ENCODE measurements at regions not wholly inside any gene's neighbourhood (a gene's known extent, or its start where the extent isn't known, plus 50 kb on each side); places are given as distances from the start of the nearest gene placed in this dataset.

DNA sequence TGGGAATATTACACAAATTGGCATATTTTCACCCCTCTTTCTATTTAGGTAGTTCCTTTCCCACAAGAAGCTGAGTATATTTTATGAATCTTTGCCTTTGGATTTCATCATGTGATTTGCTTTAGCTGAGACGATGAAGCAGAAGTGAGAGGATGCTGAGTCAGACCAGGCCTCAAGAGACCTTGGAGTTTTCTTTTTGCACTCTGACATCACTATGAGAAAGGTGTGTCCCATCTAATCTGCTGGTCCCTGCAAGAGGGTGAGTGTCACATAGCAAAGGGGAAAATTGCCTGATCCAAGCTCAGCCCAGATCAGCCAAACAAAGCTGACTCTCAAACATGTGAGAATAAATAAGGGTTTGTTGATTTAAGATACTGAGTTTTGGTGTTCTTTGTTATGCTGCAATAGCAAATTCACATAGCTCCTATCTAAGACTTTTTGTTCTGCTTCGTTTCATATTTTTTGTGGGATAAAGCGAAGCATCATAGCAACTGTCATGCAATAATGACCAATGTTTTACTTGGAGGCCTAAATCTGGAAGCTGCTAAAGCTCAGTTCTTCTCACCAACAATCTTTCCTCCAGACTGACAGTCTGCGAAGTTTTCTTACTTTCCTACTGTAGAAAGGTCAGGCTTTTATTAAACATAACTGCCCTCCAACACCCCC, 176.9 kb downstream of the PDHA2 start:
- H3K4me3 ChIP-seq (replicated peaks; ENCODE audit: insufficient read depth, low read length) = no peak overlapping the region
- TF ChIP-seq POLR2AphosphoS5 (IDR thresholded peaks at IDR 0.05; ENCODE audit: low read depth) = no peak
- no peak for TF ChIP-seq SPI1 (IDR thresholded peaks at IDR 0.05; ENCODE audit: borderline replicate concordance, low read depth)
- TF ChIP-seq, protein P1, sequence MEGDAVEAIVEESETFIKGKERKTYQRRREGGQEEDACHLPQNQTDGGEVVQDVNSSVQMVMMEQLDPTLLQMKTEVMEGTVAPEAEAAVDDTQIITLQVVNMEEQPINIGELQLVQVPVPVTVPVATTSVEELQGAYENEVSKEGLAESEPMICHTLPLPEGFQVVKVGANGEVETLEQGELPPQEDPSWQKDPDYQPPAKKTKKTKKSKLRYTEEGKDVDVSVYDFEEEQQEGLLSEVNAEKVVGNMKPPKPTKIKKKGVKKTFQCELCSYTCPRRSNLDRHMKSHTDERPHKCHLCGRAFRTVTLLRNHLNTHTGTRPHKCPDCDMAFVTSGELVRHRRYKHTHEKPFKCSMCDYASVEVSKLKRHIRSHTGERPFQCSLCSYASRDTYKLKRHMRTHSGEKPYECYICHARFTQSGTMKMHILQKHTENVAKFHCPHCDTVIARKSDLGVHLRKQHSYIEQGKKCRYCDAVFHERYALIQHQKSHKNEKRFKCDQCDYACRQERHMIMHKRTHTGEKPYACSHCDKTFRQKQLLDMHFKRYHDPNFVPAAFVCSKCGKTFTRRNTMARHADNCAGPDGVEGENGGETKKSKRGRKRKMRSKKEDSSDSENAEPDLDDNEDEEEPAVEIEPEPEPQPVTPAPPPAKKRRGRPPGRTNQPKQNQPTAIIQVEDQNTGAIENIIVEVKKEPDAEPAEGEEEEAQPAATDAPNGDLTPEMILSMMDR (IDR thresholded peaks at IDR 0.05; ENCODE audit: insufficient read depth, low read length) = no peak
- no peak for TF ChIP-seq GABPA (IDR thresholded peaks at IDR 0.05; ENCODE audit: low read depth)
- TF ChIP-seq, protein P2, sequence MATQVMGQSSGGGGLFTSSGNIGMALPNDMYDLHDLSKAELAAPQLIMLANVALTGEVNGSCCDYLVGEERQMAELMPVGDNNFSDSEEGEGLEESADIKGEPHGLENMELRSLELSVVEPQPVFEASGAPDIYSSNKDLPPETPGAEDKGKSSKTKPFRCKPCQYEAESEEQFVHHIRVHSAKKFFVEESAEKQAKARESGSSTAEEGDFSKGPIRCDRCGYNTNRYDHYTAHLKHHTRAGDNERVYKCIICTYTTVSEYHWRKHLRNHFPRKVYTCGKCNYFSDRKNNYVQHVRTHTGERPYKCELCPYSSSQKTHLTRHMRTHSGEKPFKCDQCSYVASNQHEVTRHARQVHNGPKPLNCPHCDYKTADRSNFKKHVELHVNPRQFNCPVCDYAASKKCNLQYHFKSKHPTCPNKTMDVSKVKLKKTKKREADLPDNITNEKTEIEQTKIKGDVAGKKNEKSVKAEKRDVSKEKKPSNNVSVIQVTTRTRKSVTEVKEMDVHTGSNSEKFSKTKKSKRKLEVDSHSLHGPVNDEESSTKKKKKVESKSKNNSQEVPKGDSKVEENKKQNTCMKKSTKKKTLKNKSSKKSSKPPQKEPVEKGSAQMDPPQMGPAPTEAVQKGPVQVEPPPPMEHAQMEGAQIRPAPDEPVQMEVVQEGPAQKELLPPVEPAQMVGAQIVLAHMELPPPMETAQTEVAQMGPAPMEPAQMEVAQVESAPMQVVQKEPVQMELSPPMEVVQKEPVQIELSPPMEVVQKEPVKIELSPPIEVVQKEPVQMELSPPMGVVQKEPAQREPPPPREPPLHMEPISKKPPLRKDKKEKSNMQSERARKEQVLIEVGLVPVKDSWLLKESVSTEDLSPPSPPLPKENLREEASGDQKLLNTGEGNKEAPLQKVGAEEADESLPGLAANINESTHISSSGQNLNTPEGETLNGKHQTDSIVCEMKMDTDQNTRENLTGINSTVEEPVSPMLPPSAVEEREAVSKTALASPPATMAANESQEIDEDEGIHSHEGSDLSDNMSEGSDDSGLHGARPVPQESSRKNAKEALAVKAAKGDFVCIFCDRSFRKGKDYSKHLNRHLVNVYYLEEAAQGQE (IDR thresholded peaks at IDR 0.05; ENCODE audit: insufficient replicate concordance, low read depth) = no peak
- no peak overlapping the region for H3K27ac ChIP-seq (replicated peaks)
- H3K27me3 ChIP-seq (ENCODE audit: insufficient read depth, poor library complexity, severe bottlenecking) = no peaks in the 10 kb centered on the region
- no peak for DNase-seq (ENCODE audit: low read depth in 1 of 2, low spot score in 1 of 2)

DNA sequence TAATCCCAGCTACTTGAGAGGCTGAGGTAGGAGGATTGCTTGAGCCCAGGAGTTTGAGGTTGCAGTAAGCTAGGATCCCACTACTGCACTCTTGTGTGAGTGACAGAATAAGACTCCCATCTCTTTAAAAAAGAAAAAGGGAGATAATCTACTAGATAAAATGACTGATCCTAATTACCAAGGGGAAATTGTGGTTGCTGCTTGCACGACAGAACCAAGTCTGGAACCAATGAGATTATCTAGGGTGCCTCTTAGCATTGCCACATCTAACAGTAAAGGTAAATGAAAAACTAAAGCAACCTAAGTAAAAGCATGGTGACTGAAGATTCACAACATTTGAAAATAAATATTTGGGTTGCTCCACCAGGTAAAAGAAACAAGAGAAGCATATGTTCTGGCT, 185.1 kb downstream of the PDHA2 start:
- DNase-seq (ENCODE audit: low read depth in 1 of 2, low spot score in 1 of 2) = no peak
- Histone ChIP-seq H3K4me3 (replicated peaks; ENCODE audit: insufficient read depth, low read length) (no peak overlapping the region), H3K27me3 (ENCODE audit: insufficient read depth, poor library complexity, severe bottlenecking) (no peaks in the 10 kb centered on the region), H3K27ac (replicated peaks) (no peak overlapping the region)
- TF ChIP-seq POLR2AphosphoS5 (IDR thresholded peaks at IDR 0.05; ENCODE audit: low read depth) (no peak), SPI1 (IDR thresholded peaks at IDR 0.05; ENCODE audit: borderline replicate concordance, low read depth) (no peak)
- TF ChIP-seq, protein P2 (IDR thresholded peaks at IDR 0.05; ENCODE audit: insufficient replicate concordance, low read depth) = no peak
- TF ChIP-seq, protein P1 (IDR thresholded peaks at IDR 0.05; ENCODE audit: insufficient read depth, low read length) = no peak

DNA sequence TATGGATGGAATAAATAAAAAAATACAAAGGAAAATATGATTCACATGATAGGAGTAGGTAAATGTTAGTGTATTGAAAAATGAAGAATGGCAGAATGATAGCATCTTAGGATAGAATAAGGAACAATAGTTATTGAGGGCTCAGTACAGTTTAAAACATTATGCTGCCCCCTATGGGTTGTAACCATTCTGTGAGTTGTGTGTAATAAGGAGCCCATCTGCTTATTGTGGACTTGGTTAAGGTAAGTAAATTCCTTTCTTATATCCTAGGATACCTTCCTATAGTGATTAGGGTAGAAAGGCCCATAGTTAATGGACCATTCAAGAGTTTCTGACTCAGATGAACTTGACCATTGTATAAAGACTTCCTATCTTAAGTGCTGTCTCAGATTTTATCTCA, 195.8 kb downstream of the PDHA2 start:
- Histone ChIP-seq H3K27ac (replicated peaks) (no peak overlapping the region), H3K4me3 (replicated peaks; ENCODE audit: insufficient read depth, low read length) (no peak overlapping the region), H3K27me3 (ENCODE audit: insufficient read depth, poor library complexity, severe bottlenecking) (no peaks in the 10 kb centered on the region)
- no peak for TF ChIP-seq SPI1 (IDR thresholded peaks at IDR 0.05; ENCODE audit: borderline replicate concordance, low read depth)
- TF ChIP-seq, protein P2 (IDR thresholded peaks at IDR 0.05; ENCODE audit: insufficient replicate concordance, low read depth) = no peak
- TF ChIP-seq, protein P1 (IDR thresholded peaks at IDR 0.05; ENCODE audit: insufficient read depth, low read length) = peak; percentile 19
- TF ChIP-seq POLR2AphosphoS5 (IDR thresholded peaks at IDR 0.05; ENCODE audit: low read depth) = no peak
- no peak for TF ChIP-seq GABPA (IDR thresholded peaks at IDR 0.05; ENCODE audit: low read depth)
- peak in 1 of 2 experiments; percentile 25 for DNase-seq (ENCODE audit: low read depth in 1 of 2, low spot score in 1 of 2)

Data from HL-60 (cell line).